ENCODE measurements at regions not wholly inside any gene's neighbourhood (a gene's known extent, or its start where the extent isn't known, plus 50 kb on each side); places are given as distances from the start of the nearest gene placed in this dataset.

DNA sequence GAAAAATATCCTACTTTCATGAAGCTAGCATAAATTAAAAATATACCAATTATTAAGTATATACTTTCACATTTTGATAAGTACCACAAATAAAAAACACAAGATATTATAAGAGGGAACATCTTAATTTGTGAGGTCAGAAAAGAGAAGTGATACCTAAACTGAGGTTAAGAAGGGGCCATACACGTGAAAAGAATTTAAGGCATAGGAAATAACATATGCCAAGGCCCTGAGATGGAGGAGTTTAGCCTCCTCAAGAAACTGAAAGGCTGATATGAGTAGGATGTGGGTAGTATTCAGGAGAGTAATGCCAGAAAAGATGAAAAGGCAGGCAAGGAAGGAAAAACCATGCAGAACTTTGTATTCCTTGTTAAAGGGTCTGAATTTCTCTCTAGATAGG is 116.6 kb upstream of the HTR1E start:
- no peak overlapping the region for H3T11ph ChIP-seq (ENCODE audit: low read length)
- H3K9me3 Mint-ChIP-seq: no peaks in the 10 kb centered on the region; a peak in 1 of 5 replicates

More for the DNA sequence above, 116.6 kb upstream of the HTR1E start:
- H3K27ac Mint-ChIP-seq: no peak overlapping the region
- Histone ChIP-seq H4K5ac (ENCODE audit: insufficient read length, low read depth, low read length) (no peak overlapping the region), H2BK120ac (ENCODE audit: low read depth, low read length, poor library complexity, severe bottlenecking) (no peak overlapping the region), H3K27ac (ENCODE audit: insufficient read length, low read depth, low read length) (no peak overlapping the region), H3K4me1 (ENCODE audit: insufficient read depth, low read length) (no peaks in the 10 kb centered on the region), H4K91ac (ENCODE audit: insufficient read length, low read depth, low read length) (no peak overlapping the region), H2AK5ac (ENCODE audit: insufficient read length, low read length) (no peak overlapping the region), H3K23ac (ENCODE audit: insufficient read length, low read depth, low read length) (no peak overlapping the region), H2AFZ (ENCODE audit: low read length) (no peak overlapping the region), H2BK12ac (ENCODE audit: insufficient read length, low read depth, low read length) (no peak overlapping the region), H3K56ac (ENCODE audit: insufficient read length, low read depth, low read length) (no peak overlapping the region), H3K27me3 (ENCODE audit: insufficient read depth, low read length) (no peaks in the 10 kb centered on the region), H4K20me1 (ENCODE audit: control insufficient read depth, insufficient read depth, insufficient read length) (no peaks in the 10 kb centered on the region), H3K9ac (ENCODE audit: extremely low read depth, insufficient read length, low read length) (no peak overlapping the region), H2BK20ac (ENCODE audit: low read depth, low read length, poor library complexity, severe bottlenecking) (no peak overlapping the region), H3K14ac (ENCODE audit: insufficient read depth, low read length) (no peak overlapping the region), H3K23me2 (ENCODE audit: insufficient read length, low read depth, low read length, poor library complexity, severe bottlenecking) (no peaks in the 10 kb centered on the region), H3K79me2 (ENCODE audit: insufficient read depth, low read length) (no peaks in the 10 kb centered on the region), H2BK15ac (ENCODE audit: low read depth, low read length) (no peak overlapping the region), H3K9me3 (ENCODE audit: control insufficient read depth, low read depth, low read length) (no peaks in the 10 kb centered on the region), H2BK5ac (ENCODE audit: insufficient read length, low read length) (no peak overlapping the region), H3K4ac (ENCODE audit: low read depth, low read length) (no peak overlapping the region), H3K4me2 (ENCODE audit: insufficient read depth, insufficient read length, low read length) (no peak overlapping the region), H3K18ac (ENCODE audit: insufficient read length, low read depth, low read length) (no peak overlapping the region), H3K79me1 (ENCODE audit: insufficient read depth, low read depth, low read length, poor library complexity, severe bottlenecking) (no peaks in the 10 kb centered on the region), H4K8ac (replicated peaks; ENCODE audit: insufficient read length, low read depth, low read length) (no peak overlapping the region)
- H3K27me3 Mint-ChIP-seq (ENCODE audit: low read depth): no peaks in the 10 kb centered on the region
- no peaks in the 10 kb centered on the region for H3K4me1 Mint-ChIP-seq
- no peaks in the 10 kb centered on the region; a peak in 1 of 7 replicates for H3K36me3 Mint-ChIP-seq (ENCODE audit: insufficient read depth in 1 of 3, low read depth in 3 of 3)
- DNase-seq: no peak
- TF ChIP-seq, protein P1, sequence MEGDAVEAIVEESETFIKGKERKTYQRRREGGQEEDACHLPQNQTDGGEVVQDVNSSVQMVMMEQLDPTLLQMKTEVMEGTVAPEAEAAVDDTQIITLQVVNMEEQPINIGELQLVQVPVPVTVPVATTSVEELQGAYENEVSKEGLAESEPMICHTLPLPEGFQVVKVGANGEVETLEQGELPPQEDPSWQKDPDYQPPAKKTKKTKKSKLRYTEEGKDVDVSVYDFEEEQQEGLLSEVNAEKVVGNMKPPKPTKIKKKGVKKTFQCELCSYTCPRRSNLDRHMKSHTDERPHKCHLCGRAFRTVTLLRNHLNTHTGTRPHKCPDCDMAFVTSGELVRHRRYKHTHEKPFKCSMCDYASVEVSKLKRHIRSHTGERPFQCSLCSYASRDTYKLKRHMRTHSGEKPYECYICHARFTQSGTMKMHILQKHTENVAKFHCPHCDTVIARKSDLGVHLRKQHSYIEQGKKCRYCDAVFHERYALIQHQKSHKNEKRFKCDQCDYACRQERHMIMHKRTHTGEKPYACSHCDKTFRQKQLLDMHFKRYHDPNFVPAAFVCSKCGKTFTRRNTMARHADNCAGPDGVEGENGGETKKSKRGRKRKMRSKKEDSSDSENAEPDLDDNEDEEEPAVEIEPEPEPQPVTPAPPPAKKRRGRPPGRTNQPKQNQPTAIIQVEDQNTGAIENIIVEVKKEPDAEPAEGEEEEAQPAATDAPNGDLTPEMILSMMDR (conservative IDR thresholded peaks at IDR 0.05): no peak
- WGBS (ENCODE audit: extremely low coverage, insufficient read length, low lambda C conversion rate): no CpG with 5 or more reads among the region's 1 CpG
- no peak overlapping the region for H3K4me3 Mint-ChIP-seq
